HG03469 (cell line): ENCODE measurements at regions not wholly inside any gene's neighbourhood (a gene's known extent, or its start where the extent isn't known, plus 50 kb on each side); places are given as distances from the start of the nearest gene placed in this dataset.

ENCODE experiments used
- ATAC-seq: cut with Tn5 transposase; IDR thresholded peaks from one replicate; pipeline ENCODE4 v1.9.1; 2021; ENCODE audit warnings: mild to moderate bottlenecking, moderate library complexity, moderate number of reproducible peaks; ENCODE audit not compliant: unreplicated experiment

- no peak for ATAC-seq
Observed at GRCh38 chr10:130804778-130805634, 506.5 kb downstream of the TCERG1L start.

- no peak for ATAC-seq
Observed at GRCh38 chr10:130805635-130806030, 505.9 kb downstream of the TCERG1L start.

- no peak for ATAC-seq
Observed at GRCh38 chr10:130806426-130806825, 505.1 kb downstream of the TCERG1L start.

- no peak for ATAC-seq
Observed at GRCh38 chr10:130807096-130807495, 504.4 kb downstream of the TCERG1L start.

GRCh38 chr10:130807721-130808120 lies 503.8 kb downstream of the TCERG1L start:
- no peak for ATAC-seq

- ATAC-seq = no peak
Observed at GRCh38 chr10:130808243-130808642, 503.3 kb downstream of the TCERG1L start.

- ATAC-seq = no peak
Observed at GRCh38 chr10:130808686-130809085, 502.8 kb downstream of the TCERG1L start.

- ATAC-seq = no peak
Observed at GRCh38 chr10:130809181-130809580, 502.3 kb downstream of the TCERG1L start.

- no peak for ATAC-seq
Observed at GRCh38 chr10:130809761-130810515, 501.6 kb downstream of the TCERG1L start.

- no peak for ATAC-seq
Observed at GRCh38 chr10:130810856-130811255, 500.7 kb downstream of the TCERG1L start.

GRCh38 chr10:130812381-130813148 lies 499.0 kb downstream of the TCERG1L start:
- ATAC-seq = no peak

- no peak for ATAC-seq
Observed at GRCh38 chr10:130814610-130815009, 496.9 kb downstream of the TCERG1L start.

GRCh38 chr10:130816116-130816901 lies 495.2 kb downstream of the TCERG1L start:
- ATAC-seq = no peak

GRCh38 chr10:130817046-130817624 lies 494.4 kb downstream of the TCERG1L start:
- ATAC-seq = no peak

- no peak for ATAC-seq
Observed at GRCh38 chr10:130817674-130818073, 493.8 kb downstream of the TCERG1L start.

- ATAC-seq = no peak
Observed at GRCh38 chr10:130820880-130821482, 490.5 kb downstream of the TCERG1L start.

- no peak for ATAC-seq
Observed at GRCh38 chr10:130824230-130825014, 487.1 kb downstream of the TCERG1L start.

- no peak for ATAC-seq
Observed at GRCh38 chr10:130833596-130833995, 477.9 kb downstream of the TCERG1L start.

- ATAC-seq = no peak
Observed at GRCh38 chr10:130834170-130834569, 477.4 kb downstream of the TCERG1L start.
